ENCODE measurements at regions not wholly inside any gene's neighbourhood (a gene's known extent, or its start where the extent isn't known, plus 50 kb on each side); places are given as distances from the start of the nearest gene placed in this dataset.

DNA sequence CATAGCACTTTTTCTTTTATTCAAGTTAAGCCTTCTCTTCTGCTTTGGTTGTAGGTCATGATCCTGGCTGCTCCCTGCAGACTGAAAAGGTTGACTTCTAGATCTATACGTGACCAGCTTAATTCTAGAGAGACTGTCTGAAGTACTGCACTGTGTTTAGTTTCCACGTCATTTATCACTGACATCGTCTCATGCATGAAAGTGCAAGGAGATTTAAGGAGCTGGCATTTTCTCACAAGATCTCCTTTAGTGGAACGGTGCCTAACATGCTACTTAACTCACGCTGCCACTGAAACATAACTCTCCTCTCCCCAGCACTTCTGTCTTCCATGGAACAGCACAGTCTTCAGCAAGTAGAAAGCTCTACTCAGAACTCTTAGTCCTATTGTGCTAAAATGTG is 583.0 kb upstream of the KLHL29 start:
- TF ChIP-seq, protein P1, sequence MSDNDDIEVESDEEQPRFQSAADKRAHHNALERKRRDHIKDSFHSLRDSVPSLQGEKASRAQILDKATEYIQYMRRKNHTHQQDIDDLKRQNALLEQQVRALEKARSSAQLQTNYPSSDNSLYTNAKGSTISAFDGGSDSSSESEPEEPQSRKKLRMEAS (CRISPR knock-in tag; IDR thresholded peaks at IDR 0.05): no peak
- TF ChIP-seq, protein P2, sequence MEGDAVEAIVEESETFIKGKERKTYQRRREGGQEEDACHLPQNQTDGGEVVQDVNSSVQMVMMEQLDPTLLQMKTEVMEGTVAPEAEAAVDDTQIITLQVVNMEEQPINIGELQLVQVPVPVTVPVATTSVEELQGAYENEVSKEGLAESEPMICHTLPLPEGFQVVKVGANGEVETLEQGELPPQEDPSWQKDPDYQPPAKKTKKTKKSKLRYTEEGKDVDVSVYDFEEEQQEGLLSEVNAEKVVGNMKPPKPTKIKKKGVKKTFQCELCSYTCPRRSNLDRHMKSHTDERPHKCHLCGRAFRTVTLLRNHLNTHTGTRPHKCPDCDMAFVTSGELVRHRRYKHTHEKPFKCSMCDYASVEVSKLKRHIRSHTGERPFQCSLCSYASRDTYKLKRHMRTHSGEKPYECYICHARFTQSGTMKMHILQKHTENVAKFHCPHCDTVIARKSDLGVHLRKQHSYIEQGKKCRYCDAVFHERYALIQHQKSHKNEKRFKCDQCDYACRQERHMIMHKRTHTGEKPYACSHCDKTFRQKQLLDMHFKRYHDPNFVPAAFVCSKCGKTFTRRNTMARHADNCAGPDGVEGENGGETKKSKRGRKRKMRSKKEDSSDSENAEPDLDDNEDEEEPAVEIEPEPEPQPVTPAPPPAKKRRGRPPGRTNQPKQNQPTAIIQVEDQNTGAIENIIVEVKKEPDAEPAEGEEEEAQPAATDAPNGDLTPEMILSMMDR (IDR thresholded peaks at IDR 0.05): no peak
- TF ChIP-seq, protein P3, sequence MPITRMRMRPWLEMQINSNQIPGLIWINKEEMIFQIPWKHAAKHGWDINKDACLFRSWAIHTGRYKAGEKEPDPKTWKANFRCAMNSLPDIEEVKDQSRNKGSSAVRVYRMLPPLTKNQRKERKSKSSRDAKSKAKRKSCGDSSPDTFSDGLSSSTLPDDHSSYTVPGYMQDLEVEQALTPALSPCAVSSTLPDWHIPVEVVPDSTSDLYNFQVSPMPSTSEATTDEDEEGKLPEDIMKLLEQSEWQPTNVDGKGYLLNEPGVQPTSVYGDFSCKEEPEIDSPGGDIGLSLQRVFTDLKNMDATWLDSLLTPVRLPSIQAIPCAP (CRISPR knock-in tag; IDR thresholded peaks at IDR 0.05): no peak
- no peak for TF ChIP-seq NFYB (CRISPR knock-in tag; conservative IDR thresholded peaks at IDR 0.05; ENCODE audit: low read depth)
- TF ChIP-seq NR3C1 (CRISPR knock-in tag; conservative IDR thresholded peaks at IDR 0.05; ENCODE audit: low read depth): no peak
- no peak for TF ChIP-seq SP1 (CRISPR knock-in tag; conservative IDR thresholded peaks at IDR 0.05)
- TF ChIP-seq, protein P4, sequence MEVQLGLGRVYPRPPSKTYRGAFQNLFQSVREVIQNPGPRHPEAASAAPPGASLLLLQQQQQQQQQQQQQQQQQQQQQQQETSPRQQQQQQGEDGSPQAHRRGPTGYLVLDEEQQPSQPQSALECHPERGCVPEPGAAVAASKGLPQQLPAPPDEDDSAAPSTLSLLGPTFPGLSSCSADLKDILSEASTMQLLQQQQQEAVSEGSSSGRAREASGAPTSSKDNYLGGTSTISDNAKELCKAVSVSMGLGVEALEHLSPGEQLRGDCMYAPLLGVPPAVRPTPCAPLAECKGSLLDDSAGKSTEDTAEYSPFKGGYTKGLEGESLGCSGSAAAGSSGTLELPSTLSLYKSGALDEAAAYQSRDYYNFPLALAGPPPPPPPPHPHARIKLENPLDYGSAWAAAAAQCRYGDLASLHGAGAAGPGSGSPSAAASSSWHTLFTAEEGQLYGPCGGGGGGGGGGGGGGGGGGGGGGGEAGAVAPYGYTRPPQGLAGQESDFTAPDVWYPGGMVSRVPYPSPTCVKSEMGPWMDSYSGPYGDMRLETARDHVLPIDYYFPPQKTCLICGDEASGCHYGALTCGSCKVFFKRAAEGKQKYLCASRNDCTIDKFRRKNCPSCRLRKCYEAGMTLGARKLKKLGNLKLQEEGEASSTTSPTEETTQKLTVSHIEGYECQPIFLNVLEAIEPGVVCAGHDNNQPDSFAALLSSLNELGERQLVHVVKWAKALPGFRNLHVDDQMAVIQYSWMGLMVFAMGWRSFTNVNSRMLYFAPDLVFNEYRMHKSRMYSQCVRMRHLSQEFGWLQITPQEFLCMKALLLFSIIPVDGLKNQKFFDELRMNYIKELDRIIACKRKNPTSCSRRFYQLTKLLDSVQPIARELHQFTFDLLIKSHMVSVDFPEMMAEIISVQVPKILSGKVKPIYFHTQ (CRISPR knock-in tag; IDR thresholded peaks at IDR 0.05): no peak
- TF ChIP-seq MXD4 (CRISPR knock-in tag; IDR thresholded peaks at IDR 0.05; ENCODE audit: borderline replicate concordance): no peak
- TF ChIP-seq, protein P5, sequence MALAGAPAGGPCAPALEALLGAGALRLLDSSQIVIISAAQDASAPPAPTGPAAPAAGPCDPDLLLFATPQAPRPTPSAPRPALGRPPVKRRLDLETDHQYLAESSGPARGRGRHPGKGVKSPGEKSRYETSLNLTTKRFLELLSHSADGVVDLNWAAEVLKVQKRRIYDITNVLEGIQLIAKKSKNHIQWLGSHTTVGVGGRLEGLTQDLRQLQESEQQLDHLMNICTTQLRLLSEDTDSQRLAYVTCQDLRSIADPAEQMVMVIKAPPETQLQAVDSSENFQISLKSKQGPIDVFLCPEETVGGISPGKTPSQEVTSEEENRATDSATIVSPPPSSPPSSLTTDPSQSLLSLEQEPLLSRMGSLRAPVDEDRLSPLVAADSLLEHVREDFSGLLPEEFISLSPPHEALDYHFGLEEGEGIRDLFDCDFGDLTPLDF (CRISPR knock-in tag; IDR thresholded peaks at IDR 0.05): no peak
- TF ChIP-seq, protein P6, sequence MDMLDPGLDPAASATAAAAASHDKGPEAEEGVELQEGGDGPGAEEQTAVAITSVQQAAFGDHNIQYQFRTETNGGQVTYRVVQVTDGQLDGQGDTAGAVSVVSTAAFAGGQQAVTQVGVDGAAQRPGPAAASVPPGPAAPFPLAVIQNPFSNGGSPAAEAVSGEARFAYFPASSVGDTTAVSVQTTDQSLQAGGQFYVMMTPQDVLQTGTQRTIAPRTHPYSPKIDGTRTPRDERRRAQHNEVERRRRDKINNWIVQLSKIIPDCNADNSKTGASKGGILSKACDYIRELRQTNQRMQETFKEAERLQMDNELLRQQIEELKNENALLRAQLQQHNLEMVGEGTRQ (CRISPR knock-in tag; IDR thresholded peaks at IDR 0.05): no peak
- TF ChIP-seq JUN (CRISPR knock-in tag; IDR thresholded peaks at IDR 0.05): no peak
- TF ChIP-seq, protein P7, sequence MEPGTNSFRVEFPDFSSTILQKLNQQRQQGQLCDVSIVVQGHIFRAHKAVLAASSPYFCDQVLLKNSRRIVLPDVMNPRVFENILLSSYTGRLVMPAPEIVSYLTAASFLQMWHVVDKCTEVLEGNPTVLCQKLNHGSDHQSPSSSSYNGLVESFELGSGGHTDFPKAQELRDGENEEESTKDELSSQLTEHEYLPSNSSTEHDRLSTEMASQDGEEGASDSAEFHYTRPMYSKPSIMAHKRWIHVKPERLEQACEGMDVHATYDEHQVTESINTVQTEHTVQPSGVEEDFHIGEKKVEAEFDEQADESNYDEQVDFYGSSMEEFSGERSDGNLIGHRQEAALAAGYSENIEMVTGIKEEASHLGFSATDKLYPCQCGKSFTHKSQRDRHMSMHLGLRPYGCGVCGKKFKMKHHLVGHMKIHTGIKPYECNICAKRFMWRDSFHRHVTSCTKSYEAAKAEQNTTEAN (CRISPR knock-in tag; IDR thresholded peaks at IDR 0.05): no peak
- TF ChIP-seq, protein P8, sequence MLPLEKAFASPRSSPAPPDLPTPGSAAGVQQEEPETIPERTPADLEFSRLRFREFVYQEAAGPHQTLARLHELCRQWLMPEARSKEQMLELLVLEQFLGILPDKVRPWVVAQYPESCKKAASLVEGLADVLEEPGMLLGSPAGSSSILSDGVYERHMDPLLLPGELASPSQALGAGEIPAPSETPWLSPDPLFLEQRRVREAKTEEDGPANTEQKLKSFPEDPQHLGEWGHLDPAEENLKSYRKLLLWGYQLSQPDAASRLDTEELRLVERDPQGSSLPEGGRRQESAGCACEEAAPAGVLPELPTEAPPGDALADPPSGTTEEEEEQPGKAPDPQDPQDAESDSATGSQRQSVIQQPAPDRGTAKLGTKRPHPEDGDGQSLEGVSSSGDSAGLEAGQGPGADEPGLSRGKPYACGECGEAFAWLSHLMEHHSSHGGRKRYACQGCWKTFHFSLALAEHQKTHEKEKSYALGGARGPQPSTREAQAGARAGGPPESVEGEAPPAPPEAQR (CRISPR knock-in tag; IDR thresholded peaks at IDR 0.05): no peak
- TF ChIP-seq NR1H2 (CRISPR knock-in tag; IDR thresholded peaks at IDR 0.05): no peak

All from WTC11 (cell line).